Bronchial epithelial cell (primary cell): ENCODE measurements at regions not wholly inside any gene's neighbourhood (a gene's known extent, or its start where the extent isn't known, plus 50 kb on each side); places are given as distances from the start of the nearest gene placed in this dataset.

Experiments used
- DNase-seq: peaks from one replicate; pipeline ENCODE4 v3.0.0-alpha.2; 2010; ENCODE audit warnings: low read depth
- FAIRE-seq: peaks from 2 replicates; lab custom pipeline; 2011; peaks lifted over from hg19 to GRCh38; lab: Jason Lieb, UNC
- H3K27me3 ChIP-seq: 2 replicates; pipeline ENCODE4 v1.5.1; 2011; ENCODE audit warnings: low read length; ENCODE audit not compliant: control insufficient read depth, insufficient read depth
- H3K36me3 ChIP-seq: 2 replicates; pipeline ENCODE4 v1.5.1; 2011; ENCODE audit warnings: low read length; ENCODE audit not compliant: control insufficient read depth, insufficient read depth
- H3K4me3 ChIP-seq: 2 replicates; pipeline ENCODE4 v1.5.1; 2011; ENCODE audit warnings: mild to moderate bottlenecking, low read depth, low read length, control low read depth
- CTCF ChIP-seq: IDR thresholded peaks from 2 replicates; pipeline ENCODE4 v1.5.1; 2011; ENCODE audit warnings: mild to moderate bottlenecking, moderate library complexity, low read length, control low read depth, inconsistent platforms; ENCODE audit not compliant: insufficient read depth, severe bottlenecking

- H3K36me3 ChIP-seq, result no peaks in the 10 kb centered on the region
- TF ChIP-seq CTCF, result no peak
- FAIRE-seq, result no peak
- H3K27me3 ChIP-seq, result no peaks in the 10 kb centered on the region
- H3K4me3 ChIP-seq, result no peak overlapping the region
- no peak for DNase-seq
These were observed 508.6 kb downstream of the TAF11L14 start for GRCh38 chr5:18142831-18143230.

- Histone ChIP-seq H3K4me3 (no peak overlapping the region), H3K36me3 (no peaks in the 10 kb centered on the region), H3K27me3 (no peaks in the 10 kb centered on the region)
- DNase-seq (no peak), FAIRE-seq (no peak)
- no peak for TF ChIP-seq CTCF
These were observed 518.4 kb downstream of the TAF11L14 start for GRCh38 chr5:18152671-18153070.

GRCh38 chr5:18158166-18158565, 523.9 kb downstream of the TAF11L14 start:
- no peaks in the 10 kb centered on the region for H3K36me3 ChIP-seq
- no peak overlapping the region for H3K4me3 ChIP-seq
- H3K27me3 ChIP-seq, result no peaks in the 10 kb centered on the region
- no peak for TF ChIP-seq CTCF
- FAIRE-seq, result no peak
- no peak for DNase-seq

GRCh38 chr5:18159331-18159730, 525.1 kb downstream of the TAF11L14 start:
- TF ChIP-seq CTCF, result no peak
- DNase-seq (no peak), FAIRE-seq (no peak)

GRCh38 chr5:18171684-18172083, 537.4 kb downstream of the TAF11L14 start:
- FAIRE-seq, result no peak

More at GRCh38 chr5:18159331-18159730, 525.1 kb downstream of the TAF11L14 start:
- H3K4me3 ChIP-seq, result no peak overlapping the region
- H3K36me3 ChIP-seq, result no peaks in the 10 kb centered on the region
- H3K27me3 ChIP-seq, result no peaks in the 10 kb centered on the region

More at GRCh38 chr5:18171684-18172083, 537.4 kb downstream of the TAF11L14 start:
- H3K27me3 ChIP-seq, result no peaks in the 10 kb centered on the region
- H3K36me3 ChIP-seq, result no peaks in the 10 kb centered on the region
- no peak for TF ChIP-seq CTCF
- no peak overlapping the region for H3K4me3 ChIP-seq
- DNase-seq, result no peak
